ENCODE measurements at regions not wholly inside any gene's neighbourhood (a gene's known extent, or its start where the extent isn't known, plus 50 kb on each side); places are given as distances from the start of the nearest gene placed in this dataset.

- TF ChIP-seq AHDC1 (CRISPR knock-in tag; IDR thresholded peaks at IDR 0.05; ENCODE audit: borderline replicate concordance) (peak; percentile 45; the same call in 1 of the 2 replicates), ZNF160 (CRISPR knock-in tag; IDR thresholded peaks at IDR 0.05) (0 out of 2 replicates have a peak, but pooled peaks have one; percentile 55), ZBTB10 (CRISPR knock-in tag; IDR thresholded peaks at IDR 0.05; ENCODE audit: borderline replicate concordance) (no peak; the same call in none of the 2 replicates), RXRB (CRISPR knock-in tag; IDR thresholded peaks at IDR 0.05; ENCODE audit: borderline replicate concordance) (peak; percentile 80), ZNF776 (CRISPR knock-in tag; IDR thresholded peaks at IDR 0.05) (no peak; the same call in 1 of the 2 replicates), IRF1 (CRISPR knock-in tag; IDR thresholded peaks at IDR 0.05; ENCODE audit: low read depth) (no peak), ZNF296 (CRISPR knock-in tag; conservative IDR thresholded peaks at IDR 0.05) (no peak), GATAD1 (CRISPR knock-in tag; IDR thresholded peaks at IDR 0.05) (0 out of 2 replicates have a peak, but pooled peaks have one; percentile 13), NFRKB (IDR thresholded peaks at IDR 0.05) (no peak), KLF9 (CRISPR knock-in tag; IDR thresholded peaks at IDR 0.05; ENCODE audit: low read depth) (no peak), ZBTB33 (CRISPR knock-in tag; IDR thresholded peaks at IDR 0.05) (no peak), MBD4 (IDR thresholded peaks at IDR 0.05; ENCODE audit: borderline replicate concordance, low read length) (no peak)
- TF ChIP-seq, protein P1, sequence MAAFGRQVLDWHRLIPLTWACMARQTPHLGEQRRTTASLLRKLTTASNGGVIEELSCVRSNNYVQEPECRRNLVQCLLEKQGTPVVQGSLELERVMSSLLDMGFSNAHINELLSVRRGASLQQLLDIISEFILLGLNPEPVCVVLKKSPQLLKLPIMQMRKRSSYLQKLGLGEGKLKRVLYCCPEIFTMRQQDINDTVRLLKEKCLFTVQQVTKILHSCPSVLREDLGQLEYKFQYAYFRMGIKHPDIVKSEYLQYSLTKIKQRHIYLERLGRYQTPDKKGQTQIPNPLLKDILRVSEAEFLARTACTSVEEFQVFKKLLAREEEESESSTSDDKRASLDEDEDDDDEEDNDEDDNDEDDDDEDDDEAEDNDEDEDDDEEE (CRISPR knock-in tag; IDR thresholded peaks at IDR 0.05) = no peak
- TF ChIP-seq, protein P2, sequence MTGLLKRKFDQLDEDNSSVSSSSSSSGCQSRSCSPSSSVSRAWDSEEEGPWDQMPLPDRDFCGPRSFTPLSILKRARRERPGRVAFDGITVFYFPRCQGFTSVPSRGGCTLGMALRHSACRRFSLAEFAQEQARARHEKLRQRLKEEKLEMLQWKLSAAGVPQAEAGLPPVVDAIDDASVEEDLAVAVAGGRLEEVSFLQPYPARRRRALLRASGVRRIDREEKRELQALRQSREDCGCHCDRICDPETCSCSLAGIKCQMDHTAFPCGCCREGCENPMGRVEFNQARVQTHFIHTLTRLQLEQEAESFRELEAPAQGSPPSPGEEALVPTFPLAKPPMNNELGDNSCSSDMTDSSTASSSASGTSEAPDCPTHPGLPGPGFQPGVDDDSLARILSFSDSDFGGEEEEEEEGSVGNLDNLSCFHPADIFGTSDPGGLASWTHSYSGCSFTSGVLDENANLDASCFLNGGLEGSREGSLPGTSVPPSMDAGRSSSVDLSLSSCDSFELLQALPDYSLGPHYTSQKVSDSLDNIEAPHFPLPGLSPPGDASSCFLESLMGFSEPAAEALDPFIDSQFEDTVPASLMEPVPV (CRISPR knock-in tag; IDR thresholded peaks at IDR 0.05) = 0 out of 2 replicates have a peak, but pooled peaks have one; percentile 10
These were observed 111.7 kb upstream of the IRF2BP2 start (continued) for GRCh38 chr1:234721476-234722269.
